ENCODE measurements at regions not wholly inside any gene's neighbourhood (a gene's known extent, or its start where the extent isn't known, plus 50 kb on each side); places are given as distances from the start of the nearest gene placed in this dataset.
"Not testable (repeated sequence)": the region's sequence is repeated elsewhere in the genome, so short reads cannot be mapped to it uniquely, and the experiment has no call there.

- Mint-ChIP-seq H3K4me1 (ENCODE audit: low read depth) (no peaks in the 10 kb centered on the region), H3K27ac (no peak overlapping the region), H3K4me3 (no peak overlapping the region), H3K9me3 (no peaks in the 10 kb centered on the region), H3K27me3 (ENCODE audit: insufficient read depth) (peaks cover 3% of the 10 kb centered on the region), H3K36me3 (ENCODE audit: low read depth) (no peaks in the 10 kb centered on the region)
- DNase-seq (ENCODE audit: low spot score), result no peak
- intact Hi-C loops (cut with micrococcal nuclease), result no loop called here
These were observed 150.2 kb downstream of the NDFIP2 start for GRCh38 chr13:79631051-79631659.

- H3K9me3 Mint-ChIP-seq, result no peaks in the 10 kb centered on the region
- peaks cover 3% of the 10 kb centered on the region for H3K27me3 Mint-ChIP-seq (ENCODE audit: insufficient read depth)
- no peaks in the 10 kb centered on the region for H3K4me1 Mint-ChIP-seq (ENCODE audit: low read depth)
- H3K4me3 Mint-ChIP-seq, result no peak overlapping the region
- H3K36me3 Mint-ChIP-seq (ENCODE audit: low read depth), result no peaks in the 10 kb centered on the region
- intact Hi-C loops (cut with micrococcal nuclease), result no loop called here
- no peak for DNase-seq (ENCODE audit: low spot score)
- H3K27ac Mint-ChIP-seq, result no peak overlapping the region
These were observed 147.5 kb downstream of the NDFIP2 start for GRCh38 chr13:79628463-79628862.

- Mint-ChIP-seq H3K27me3 (ENCODE audit: insufficient read depth) (no peaks in the 10 kb centered on the region), H3K27ac (no peak overlapping the region), H3K36me3 (ENCODE audit: low read depth) (no peaks in the 10 kb centered on the region), H3K4me3 (no peak overlapping the region), H3K4me1 (ENCODE audit: low read depth) (no peaks in the 10 kb centered on the region), H3K9me3 (no peaks in the 10 kb centered on the region)
- no peak for DNase-seq (ENCODE audit: low spot score)
- intact Hi-C loops (cut with micrococcal nuclease), result no loop called here
These were observed 146.0 kb downstream of the NDFIP2 start for GRCh38 chr13:79626924-79627323.

GRCh38 chr13:79625517-79625916 is 144.6 kb downstream of the NDFIP2 start:
- Mint-ChIP-seq H3K27ac (no peak overlapping the region), H3K27me3 (ENCODE audit: insufficient read depth) (peaks cover 2% of the 10 kb centered on the region), H3K4me3 (no peak overlapping the region), H3K4me1 (ENCODE audit: low read depth) (no peaks in the 10 kb centered on the region), H3K9me3 (no peaks in the 10 kb centered on the region), H3K36me3 (ENCODE audit: low read depth) (no peaks in the 10 kb centered on the region)
- intact Hi-C loops (cut with micrococcal nuclease), result no loop called here
- DNase-seq (ENCODE audit: low spot score), result no peak

- intact Hi-C loops (cut with micrococcal nuclease), result no loop called here
- Mint-ChIP-seq H3K36me3 (ENCODE audit: low read depth) (no peaks in the 10 kb centered on the region), H3K9me3 (no peaks in the 10 kb centered on the region), H3K4me3 (no peak overlapping the region), H3K27me3 (ENCODE audit: insufficient read depth) (peaks cover 2% of the 10 kb centered on the region), H3K4me1 (ENCODE audit: low read depth) (no peaks in the 10 kb centered on the region), H3K27ac (no peak overlapping the region)
- DNase-seq (ENCODE audit: low spot score), result no peak
These were observed 140.9 kb downstream of the NDFIP2 start for GRCh38 chr13:79621902-79622301.

- Mint-ChIP-seq H3K4me3 (no peak overlapping the region), H3K27ac (no peak overlapping the region), H3K4me1 (ENCODE audit: low read depth) (no peaks in the 10 kb centered on the region), H3K36me3 (ENCODE audit: low read depth) (no peaks in the 10 kb centered on the region), H3K27me3 (ENCODE audit: insufficient read depth) (peaks cover 2% of the 10 kb centered on the region), H3K9me3 (no peaks in the 10 kb centered on the region)
- intact Hi-C loops (cut with micrococcal nuclease), result no loop called here
- DNase-seq (ENCODE audit: low spot score), result no peak
These were observed 140.5 kb downstream of the NDFIP2 start for GRCh38 chr13:79621449-79621848.

GRCh38 chr13:79614250-79614918 is 133.4 kb downstream of the NDFIP2 start:
- no peaks in the 10 kb centered on the region for H3K4me1 Mint-ChIP-seq (ENCODE audit: low read depth)
- peaks cover 4% of the 10 kb centered on the region for H3K27me3 Mint-ChIP-seq (ENCODE audit: insufficient read depth)
- no peaks in the 10 kb centered on the region for H3K36me3 Mint-ChIP-seq (ENCODE audit: low read depth)

GRCh38 chr13:79612604-79613003 is 131.6 kb downstream of the NDFIP2 start:
- intact Hi-C loops (cut with micrococcal nuclease), result no loop called here
- no peaks in the 10 kb centered on the region for H3K36me3 Mint-ChIP-seq (ENCODE audit: low read depth)
- H3K27ac Mint-ChIP-seq, result no peak overlapping the region
- H3K9me3 Mint-ChIP-seq, result no peaks in the 10 kb centered on the region
- peaks cover 4% of the 10 kb centered on the region for H3K27me3 Mint-ChIP-seq (ENCODE audit: insufficient read depth)
- H3K4me1 Mint-ChIP-seq (ENCODE audit: low read depth), result no peaks in the 10 kb centered on the region
- no peak overlapping the region for H3K4me3 Mint-ChIP-seq
- DNase-seq (ENCODE audit: low spot score), result no peak

More at GRCh38 chr13:79614250-79614918, 133.4 kb downstream of the NDFIP2 start:
- intact Hi-C loops (cut with micrococcal nuclease), result no loop called here
- Mint-ChIP-seq H3K27ac (no peak overlapping the region), H3K4me3 (no peak overlapping the region), H3K9me3 (no peaks in the 10 kb centered on the region)
- DNase-seq (ENCODE audit: low spot score), result no peak

GRCh38 chr13:79607895-79608294 is 126.9 kb downstream of the NDFIP2 start:
- not testable (repeated sequence) for H3K36me3 Mint-ChIP-seq (ENCODE audit: low read depth)

More at GRCh38 chr13:79607895-79608294, 126.9 kb downstream of the NDFIP2 start:
- H3K27me3 Mint-ChIP-seq (ENCODE audit: insufficient read depth); DNase-seq (ENCODE audit: low spot score); H3K4me1 Mint-ChIP-seq (ENCODE audit: low read depth); H3K4me3 Mint-ChIP-seq; H3K27ac Mint-ChIP-seq; H3K9me3 Mint-ChIP-seq; intact Hi-C loops (cut with micrococcal nuclease): not testable (repeated sequence)

Data from activated T-helper 1 cell treated with anti-CD3 and anti-CD28 coated beads, Interleukin-12 subunit alpha, Interleukin-12 subunit beta, Interleukin-2, Interleukin-4 antibody, amounts not matched to agents 30 ng/mL and 10 ng/mL and 1 ng/mL, durations not matched to agents 14 hours and 24 hours and 36 hours (primary cell).